IPS-NIHi7 (cell line): ENCODE measurements at regions not wholly inside any gene's neighbourhood (a gene's known extent, or its start where the extent isn't known, plus 50 kb on each side); places are given as distances from the start of the nearest gene placed in this dataset.

Source experiments
- DNase-seq: peaks from one replicate; pipeline ENCODE4 v3.0.0; 2012; ENCODE audit warnings: mixed read lengths; ENCODE audit errors: extremely low spot score

DNA sequence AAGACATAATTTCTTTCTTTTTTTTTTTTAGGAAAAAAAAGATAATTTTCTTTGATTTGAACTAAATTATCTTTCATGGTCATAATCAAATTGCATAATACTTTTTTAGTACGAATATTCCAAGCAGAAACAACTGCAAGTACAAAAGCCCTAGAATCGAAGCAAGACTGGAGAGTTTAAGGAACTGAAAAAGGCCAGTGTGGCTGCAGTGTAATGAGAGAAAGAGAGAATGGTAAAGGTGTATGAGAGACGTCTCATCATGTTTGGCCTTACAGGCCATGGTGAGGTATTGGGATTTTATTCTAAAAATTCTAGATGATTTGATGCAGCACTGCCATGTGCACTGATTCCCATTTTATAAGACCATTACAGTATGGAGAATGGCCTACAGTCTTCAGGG is 180.9 kb downstream of the SUCNR1 start:
- DNase-seq = no peak

DNA sequence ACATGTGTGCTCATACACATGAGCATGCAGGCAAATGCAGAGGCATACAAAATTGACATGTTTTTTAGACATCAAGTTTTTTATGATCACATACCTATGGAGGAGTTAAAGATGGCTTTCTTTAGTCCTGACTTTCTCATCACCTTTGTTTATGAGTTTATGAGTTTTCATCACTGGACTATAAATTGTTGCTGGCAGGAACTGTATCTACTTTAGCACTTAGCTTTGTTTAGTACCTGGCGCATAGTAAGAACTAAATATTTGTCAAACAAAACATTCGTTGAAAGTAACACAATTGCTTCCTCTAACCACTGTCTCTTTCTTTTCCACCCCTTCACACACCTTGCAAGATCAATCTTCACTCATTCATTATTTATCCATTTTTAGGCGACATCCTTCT is 182.6 kb downstream of the SUCNR1 start:
- DNase-seq = no peak

DNA sequence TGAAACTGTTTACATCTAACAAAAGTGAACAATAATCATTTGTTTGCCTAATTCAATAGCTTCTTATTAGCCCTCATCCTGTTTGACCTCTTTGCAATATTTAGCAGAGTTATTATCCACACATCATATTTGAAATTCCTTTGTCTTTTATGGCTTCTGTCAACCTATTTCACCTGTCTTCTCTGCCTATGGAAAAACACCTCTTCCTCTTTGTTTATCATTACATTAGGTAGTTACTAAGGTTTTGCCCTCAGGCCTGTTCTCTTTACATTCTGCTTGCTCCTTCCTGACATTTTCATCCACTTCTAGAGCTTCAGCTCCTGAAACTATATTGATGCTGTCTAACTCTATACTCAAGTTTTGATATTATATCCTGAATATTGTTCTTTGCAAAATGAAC is 183.0 kb downstream of the SUCNR1 start:
- DNase-seq = no peak

DNA sequence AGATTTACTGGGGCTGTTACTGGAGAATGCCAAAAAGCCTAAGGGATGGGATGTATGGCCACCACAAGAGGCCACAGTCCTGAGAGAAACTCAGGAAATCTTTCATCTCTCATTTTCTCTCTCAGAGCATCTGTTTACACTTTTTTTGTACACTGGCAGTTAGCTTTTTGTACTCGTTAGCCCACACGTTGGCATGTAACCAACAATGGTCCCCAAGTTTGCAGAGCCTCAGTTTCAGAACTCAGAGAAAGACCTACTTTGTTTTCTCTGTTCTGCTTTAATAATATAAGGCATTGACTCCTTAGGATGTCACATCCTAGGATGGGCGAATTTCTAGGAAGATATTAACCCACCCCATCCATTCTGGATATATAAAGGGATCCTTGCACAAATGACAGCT is 183.5 kb downstream of the SUCNR1 start:
- no peak for DNase-seq

DNA sequence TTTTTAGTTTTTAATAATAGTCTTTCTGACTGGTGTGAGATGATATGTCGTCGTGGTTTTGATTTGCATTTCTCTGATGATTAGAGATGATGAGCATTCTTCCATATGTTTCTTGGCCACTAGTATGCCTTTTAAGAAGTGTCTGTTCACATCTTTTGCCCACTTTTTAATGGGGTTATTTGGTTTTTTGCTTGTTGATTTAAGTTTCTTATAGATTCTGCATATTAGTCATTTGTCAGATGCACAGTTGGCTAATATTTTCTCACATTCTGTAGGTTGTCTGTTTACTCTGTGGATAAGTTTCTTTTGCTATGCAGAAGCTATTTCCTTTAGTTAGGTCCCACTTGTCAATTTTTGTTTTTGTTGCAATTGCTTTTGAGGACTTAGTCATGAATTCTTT is 185.4 kb downstream of the SUCNR1 start:
- DNase-seq = no peak

DNA sequence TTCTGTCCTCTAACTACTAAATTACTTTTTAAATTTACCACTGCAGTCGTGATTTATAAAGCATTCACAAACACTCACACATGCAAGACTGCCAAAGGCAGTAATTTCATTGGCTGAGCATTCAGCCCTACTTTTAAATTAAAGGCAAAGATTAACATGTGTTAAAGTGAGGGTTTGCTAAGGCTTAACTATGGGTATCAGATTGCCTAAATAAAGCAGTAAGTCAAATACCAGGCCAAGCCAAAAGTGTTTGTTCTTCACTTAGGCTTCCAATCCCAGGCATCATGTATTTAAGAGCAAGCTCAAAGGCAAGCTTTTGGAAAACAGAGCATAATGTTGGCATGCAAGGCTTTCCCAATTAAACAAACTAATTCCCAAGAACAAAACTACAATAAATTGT is 187.3 kb downstream of the SUCNR1 start:
- DNase-seq = no peak

DNA sequence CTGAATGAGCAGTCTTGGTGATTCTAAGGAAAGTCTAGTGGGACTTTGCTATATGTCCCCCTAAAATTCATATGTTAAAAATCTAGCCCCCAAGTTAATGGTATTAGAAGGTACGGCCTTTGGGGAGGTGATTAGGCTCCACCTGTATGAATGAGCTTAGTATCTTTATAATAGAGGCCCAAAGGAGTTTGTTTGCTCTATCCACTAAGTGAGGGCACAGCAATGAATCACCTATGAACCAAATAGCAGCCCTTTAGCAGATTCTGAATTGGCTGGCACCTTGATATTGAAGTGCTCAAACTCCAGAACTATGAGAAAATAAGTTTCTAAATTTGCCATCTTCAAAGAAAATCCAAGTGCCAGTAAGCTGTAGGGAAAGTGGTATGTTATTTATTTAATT is 187.9 kb downstream of the SUCNR1 start:
- no peak for DNase-seq

DNA sequence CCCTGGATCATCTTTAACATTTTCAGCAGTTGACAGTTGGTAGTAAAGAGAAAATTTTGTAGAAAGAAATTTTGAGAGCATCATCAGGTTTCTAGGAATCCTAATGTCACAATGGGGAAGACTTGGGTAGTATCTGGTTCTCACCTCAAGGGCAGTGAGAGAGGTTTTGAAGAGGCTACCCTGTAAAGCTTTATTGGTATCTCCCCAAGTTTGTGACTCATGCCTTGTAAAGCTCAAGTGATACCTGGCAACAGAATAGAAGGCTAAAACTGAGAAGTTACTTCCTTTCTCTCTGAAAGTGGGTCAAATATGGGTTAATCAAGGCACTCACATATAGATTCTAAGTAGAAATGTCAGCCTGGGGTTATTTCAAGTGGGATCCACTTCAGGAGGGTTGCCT is 196.4 kb downstream of the SUCNR1 start:
- no peak for DNase-seq

DNA sequence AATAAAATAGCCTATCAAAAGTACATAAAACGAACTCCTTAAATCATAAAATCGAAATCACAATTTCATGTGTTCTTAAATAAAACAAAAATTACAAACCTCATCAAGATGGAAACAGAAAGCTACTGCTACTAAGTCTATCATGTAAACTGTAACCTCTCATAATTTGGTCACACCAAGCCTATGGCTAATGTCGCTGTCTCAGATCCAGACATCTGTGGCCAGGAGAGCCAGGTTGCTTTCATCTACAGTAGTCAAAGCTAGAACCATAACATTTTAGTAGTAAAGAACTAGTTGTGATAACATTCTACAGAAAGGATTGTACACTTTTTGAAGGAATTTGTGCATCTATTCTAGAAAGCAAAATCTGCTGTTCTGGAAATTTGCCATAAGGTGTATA is 197.4 kb upstream of the MBNL1 start:
- no peak for DNase-seq

DNA sequence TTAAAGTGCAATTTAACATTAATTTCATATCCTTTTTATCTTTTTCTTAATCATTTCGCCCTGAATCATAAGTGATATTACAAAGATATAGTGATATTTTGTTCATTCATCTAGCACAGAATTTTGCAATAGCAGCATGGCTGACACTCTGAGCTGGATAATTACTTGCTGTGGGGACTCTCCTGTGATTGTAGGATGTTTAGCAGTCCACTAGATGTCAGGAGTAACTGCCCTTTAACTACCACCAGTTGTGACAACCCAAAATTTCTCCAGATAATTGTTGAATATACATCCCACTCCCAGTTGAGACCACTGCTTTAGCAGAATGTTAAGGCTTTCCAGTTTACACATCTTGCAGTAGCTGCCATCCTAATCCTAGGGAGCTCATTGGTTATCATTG is 196.8 kb upstream of the MBNL1 start:
- DNase-seq = peak; percentile 48

DNA sequence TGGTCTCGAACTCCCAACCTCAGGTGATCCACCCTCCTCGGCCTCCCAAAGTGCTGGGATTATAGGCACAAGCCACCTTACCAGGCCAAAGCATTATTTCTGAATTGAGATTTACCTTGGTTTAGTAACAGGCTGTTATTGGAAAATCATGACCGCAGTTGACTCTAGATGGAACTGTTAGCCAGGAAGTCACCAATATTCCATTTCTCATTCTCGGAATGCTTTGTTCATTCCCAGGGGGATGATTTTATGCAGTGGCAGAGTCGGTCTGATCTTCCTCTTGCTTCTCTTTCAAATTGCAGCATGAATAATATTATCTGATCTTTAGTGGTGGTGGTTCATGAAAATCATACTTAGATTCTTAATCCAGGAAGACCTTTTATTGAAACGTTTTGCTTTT is 195.5 kb upstream of the MBNL1 start:
- DNase-seq = no peak

DNA sequence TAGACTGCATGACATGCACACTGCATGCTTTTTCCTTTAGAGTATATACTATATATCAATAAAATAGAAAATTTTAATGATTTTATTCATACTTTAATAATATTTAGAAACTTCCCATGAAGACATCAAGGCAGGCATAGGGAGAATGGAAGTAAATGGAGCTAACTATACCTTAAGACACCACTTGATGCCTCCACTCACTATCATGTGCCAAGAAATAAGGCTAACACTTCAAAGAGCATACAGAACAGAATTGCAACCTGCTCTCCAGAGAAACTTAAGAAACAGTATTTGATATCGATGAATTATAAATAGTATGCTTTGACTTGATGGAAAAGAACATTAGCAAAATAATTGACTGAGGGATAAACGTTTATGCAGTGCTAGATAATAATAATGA is 192.6 kb upstream of the MBNL1 start:
- DNase-seq = no peak

DNA sequence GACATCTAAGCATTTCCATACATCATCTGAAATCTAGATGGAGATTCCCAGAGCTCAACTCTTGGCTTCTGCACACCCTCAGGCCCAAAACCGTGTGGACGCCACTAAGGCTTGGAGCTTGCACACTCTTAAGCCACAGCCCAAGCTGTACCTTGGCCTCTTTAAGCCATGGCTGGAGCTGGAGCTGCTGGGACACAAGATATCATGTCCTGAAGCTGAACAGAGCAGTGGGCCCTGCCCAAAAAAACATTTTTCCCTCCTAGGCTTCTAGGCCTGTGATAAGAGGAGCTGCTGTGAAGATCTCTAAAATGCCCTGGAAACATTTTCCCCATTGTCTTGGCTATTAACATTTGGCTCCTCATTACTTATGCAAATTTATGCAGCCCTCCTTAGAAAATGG is 188.7 kb upstream of the MBNL1 start:
- DNase-seq = no peak

DNA sequence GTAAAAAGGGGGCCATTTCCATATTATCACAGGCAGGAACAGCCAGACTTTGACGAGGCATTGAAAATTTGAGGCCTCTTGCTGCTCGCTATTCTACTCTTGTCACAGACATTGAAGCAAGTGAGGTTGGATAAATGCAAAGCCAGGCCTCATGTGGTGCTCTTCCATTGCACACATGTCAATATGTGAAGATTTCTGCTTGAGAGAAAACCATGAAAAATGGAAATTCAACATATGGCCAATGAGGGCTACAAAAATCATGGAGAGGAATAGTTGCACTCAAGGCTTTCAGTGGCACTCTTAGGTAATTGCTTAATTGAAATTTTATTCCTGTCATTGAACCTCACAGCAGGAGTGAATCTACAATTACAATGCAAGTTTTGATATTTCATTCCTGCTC is 185.6 kb upstream of the MBNL1 start:
- no peak for DNase-seq

DNA sequence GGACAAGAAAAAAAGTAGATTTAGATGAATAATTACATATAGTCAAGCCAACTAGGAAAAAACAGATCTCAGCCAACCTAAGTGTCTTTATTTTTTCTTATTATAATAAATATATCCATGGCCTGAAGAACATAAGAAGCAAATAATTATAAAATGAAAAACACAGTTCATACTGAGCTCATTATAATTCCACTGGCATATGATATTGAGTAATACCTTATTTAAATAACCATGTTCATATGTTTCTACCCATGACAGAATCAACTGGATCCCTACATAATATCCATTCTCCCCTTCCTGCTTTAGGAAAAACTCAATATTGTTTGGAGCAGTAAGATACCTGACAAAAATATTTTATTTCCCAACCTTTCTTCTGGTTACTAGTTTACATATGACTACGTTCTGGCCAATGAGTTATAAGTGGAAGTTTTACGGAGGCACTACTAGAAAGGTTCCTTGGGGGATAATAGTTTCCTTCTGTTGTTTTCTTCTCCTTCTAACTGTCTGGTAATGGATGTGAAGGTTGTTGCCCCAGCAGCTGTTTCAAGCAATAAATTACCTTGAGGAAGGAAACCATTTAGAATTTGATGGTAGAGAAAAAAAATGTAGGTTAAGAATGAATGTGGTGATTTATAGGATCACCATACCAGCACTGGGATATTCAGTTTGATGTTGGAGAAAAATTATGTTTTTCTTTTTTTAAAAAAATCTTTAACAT is 184.1 kb upstream of the MBNL1 start:
- DNase-seq = no peak

DNA sequence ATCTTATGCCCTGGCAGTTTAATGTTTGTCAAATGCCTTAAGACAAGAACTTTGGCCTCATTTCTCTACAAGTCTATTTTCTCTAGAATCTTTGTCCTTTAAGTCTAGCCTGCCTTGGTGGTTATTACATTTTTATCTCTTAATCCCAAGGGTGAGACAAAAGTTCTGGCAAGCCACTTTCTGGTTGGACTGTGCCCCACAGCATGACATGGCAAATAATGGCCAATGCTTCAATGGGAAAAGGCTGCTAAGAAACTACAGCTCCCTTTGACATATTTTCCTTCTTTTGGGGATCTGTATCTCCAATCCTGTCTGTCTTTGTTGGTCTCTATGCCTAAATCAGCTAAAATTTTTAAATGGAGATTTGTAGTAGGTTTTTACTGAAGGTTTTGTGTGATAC is 181.6 kb upstream of the MBNL1 start:
- no peak for DNase-seq

DNA sequence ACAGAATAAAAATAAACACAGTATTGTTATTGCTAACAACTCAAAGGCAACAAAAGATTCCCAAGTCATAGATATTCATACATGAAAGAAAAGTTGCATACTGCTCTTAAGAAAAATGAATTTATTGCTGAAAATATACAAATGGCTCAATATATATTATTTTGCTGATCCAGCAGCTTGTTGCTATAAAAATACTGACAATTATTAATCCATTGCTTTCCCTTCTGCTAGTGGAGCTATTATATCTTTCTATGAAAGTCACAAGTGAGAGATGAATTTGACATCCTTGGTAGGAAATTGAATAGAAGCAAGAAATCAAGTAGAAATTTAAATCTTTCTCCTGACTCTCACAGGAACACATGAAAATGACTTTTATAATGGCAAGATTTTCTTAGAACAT is 179.2 kb upstream of the MBNL1 start:
- DNase-seq = no peak

DNA sequence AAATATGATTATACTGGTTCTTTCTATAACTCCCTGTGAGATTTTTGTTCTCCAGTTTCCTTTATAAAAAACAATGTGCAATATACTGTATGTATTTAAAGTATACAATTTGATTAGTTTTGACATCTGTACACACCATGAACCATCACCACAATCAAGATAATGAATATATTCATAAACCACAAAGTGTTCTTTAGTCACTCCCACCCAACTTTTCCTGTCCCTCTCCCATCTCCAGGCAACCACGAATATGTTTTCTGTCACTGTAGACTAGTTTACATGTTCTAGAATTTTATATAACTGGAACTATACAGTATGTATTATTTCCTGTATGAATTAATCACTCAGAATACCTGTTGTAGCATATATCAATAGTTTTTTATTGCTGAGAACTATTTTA is 177.0 kb upstream of the MBNL1 start:
- DNase-seq = no peak

DNA sequence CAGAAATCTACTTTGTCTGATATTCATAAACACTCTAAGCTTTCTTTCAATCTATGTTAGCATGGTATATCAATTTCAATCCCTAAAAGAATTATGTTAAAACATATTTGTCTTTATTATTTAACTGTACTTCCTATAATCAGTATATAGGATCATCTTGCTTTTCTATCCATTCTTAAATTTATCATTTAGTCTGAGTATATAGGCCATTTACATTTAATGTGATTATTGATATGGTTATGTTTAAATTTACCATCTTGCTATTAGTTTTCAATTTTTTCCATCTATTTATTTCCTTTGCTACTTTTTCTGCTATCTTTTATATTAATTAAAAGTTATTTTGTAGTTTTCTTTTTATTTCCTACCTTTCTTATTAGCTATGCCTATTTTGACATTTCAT is 174.8 kb upstream of the MBNL1 start:
- DNase-seq = no peak

DNA sequence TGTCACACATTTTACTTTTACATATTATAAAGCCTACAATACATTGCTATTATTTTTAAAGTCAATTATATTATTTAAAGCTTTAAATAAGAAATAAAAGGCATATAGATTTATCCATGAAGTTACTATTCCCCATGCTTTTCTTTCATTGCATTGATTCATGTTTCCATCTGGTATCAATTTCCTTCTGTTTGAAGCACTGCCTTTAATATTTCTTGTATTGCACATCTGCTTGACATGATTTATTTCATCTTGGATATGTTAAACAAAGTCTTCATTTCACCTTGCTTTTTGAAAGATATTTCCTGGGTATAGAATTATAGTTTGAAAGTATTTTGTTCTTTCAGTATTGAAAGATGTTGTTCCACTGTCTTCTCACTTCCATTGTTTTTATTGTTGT is 174.3 kb upstream of the MBNL1 start:
- no peak for DNase-seq

DNA sequence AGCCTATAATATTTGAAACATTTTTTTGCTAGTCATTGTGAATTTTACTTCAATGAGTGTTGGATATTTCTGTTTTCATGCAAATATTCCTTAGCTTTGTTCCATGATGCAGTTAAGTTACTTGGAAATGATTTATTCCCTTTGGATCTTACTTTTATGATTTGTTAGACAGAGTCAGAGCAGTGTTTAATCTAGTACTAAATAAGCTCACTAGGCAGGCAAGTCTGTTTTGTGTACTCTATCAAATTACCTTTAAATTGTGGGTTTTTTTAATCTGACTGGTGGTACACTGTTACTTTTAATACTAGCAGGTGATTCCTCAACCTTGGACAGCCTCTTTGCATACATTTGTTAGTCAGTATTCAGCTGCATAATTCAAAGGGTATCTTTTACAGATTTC is 173.3 kb upstream of the MBNL1 start:
- no peak for DNase-seq

DNA sequence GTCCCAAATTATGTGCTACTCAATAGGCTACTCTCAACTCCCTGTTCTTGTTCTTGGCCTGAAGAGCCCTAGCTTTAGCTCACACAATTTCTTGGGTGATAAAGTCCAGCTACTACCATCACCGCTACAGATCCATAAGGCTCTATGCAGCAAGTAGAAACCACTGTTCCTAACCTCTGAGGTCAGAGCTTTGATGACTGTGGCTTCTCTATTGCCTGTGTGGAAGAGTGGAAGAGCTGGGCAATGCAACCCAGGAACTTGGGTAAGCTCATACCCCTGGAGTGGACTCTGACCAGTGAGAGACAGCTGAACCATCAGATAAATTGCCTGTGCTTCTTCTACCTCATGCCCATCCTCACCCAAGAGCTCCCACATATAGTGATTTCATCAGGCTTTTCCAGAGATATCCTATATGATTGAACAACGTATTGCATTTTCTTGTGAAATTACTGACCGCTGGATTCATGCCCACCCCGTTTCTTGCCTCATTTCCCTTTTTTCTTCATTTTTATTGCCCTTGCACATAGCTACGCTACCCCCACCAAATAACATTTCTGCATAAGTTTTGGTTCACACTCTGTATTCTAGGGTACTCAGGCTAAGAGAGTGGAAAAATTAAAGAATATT is 172.3 kb upstream of the MBNL1 start:
- no peak for DNase-seq

DNA sequence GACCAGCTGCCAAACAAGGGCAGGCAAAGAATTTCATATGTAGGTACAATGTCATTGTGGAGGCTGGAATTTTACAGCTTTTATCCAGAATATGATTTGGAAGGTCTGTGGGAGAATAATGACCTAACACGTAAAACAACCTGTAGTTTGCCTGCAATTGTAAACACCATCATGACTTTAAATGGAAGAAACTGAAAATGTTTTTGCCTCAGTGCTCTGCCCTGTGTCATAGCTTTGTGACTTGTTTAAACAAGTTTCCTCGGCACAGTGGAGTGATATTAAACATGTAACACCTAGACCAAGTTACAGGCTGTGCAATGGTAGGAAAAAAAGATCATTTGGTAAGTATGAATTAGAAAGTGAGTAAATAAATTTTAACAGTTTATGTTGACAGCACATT is 171.6 kb upstream of the MBNL1 start:
- no peak for DNase-seq

DNA sequence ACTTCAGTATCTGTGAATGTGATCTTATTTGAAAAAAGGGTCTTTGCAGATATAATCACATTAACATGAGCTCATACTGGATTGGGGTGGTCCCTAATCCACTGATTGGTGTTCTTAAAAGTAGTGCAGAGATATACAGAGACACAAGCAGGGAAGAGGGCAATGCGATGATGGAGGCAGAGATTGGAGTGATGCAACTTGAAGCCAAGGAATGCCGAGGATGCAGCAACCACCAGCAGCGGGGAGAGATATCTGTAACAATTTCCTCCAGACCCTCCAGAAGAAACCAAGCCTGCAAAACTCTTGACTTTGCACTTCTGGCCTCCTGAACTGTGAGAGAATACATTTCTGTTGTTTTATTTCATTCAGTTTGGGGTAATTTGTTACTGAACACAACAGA is 171.0 kb upstream of the MBNL1 start:
- no peak for DNase-seq
